Gastroesophageal sphincter (tissue), 3 donors: ENCODE measurements at regions not wholly inside any gene's neighbourhood (a gene's known extent, or its start where the extent isn't known, plus 50 kb on each side); places are given as distances from the start of the nearest gene placed in this dataset.

Experiments
- POLR2A ChIP-seq, 2 donors: fragments of 450-650 bp; IDR thresholded peaks; one replicate each; pipeline ENCODE4 v1.6.1; 2017; ENCODE audit warnings: antibody characterized with exemption in 2 of 2, mild to moderate bottlenecking in 2 of 2, moderate library complexity in 1 of 2
- TF ChIP-seq, protein P1 (sequence below), 4 experiments: fragments of 200-600 bp in 2 of 4; fragments of 450-650 bp in 2 of 4; sonication (generic) in 1 of 4; IDR thresholded peaks; one replicate each; pipeline ENCODE4 v1.5.1; 2017 to 2019; ENCODE audit warnings: antibody characterized with exemption in 4 of 4, mild to moderate bottlenecking in 2 of 4, moderate library complexity in 2 of 4

DNA sequence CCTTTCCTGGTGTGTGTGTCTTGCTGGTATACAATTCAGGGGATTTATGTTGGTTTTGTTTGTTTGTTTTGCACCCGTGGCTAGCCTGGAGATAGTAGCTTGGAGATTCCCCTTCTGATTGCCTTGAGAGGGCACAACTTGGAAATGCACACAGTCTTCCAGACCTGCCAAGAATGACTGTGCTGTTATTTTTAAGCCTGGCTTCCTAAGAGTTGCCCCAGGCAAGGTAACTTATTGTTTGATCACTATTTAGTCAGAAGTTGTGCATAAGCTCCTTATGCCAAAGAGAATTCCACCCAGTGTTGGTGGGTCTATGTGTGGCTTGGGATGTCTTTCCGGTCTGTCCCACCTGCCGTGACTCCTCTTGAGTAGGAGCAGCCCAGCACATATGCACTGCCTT lies 421.9 kb upstream of the KCNN2 start:
- TF ChIP-seq, protein P1, sequence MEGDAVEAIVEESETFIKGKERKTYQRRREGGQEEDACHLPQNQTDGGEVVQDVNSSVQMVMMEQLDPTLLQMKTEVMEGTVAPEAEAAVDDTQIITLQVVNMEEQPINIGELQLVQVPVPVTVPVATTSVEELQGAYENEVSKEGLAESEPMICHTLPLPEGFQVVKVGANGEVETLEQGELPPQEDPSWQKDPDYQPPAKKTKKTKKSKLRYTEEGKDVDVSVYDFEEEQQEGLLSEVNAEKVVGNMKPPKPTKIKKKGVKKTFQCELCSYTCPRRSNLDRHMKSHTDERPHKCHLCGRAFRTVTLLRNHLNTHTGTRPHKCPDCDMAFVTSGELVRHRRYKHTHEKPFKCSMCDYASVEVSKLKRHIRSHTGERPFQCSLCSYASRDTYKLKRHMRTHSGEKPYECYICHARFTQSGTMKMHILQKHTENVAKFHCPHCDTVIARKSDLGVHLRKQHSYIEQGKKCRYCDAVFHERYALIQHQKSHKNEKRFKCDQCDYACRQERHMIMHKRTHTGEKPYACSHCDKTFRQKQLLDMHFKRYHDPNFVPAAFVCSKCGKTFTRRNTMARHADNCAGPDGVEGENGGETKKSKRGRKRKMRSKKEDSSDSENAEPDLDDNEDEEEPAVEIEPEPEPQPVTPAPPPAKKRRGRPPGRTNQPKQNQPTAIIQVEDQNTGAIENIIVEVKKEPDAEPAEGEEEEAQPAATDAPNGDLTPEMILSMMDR (IDR thresholded peaks at IDR 0.05) = no peak
- no peak for TF ChIP-seq POLR2A (IDR thresholded peaks at IDR 0.05)
